Hepatocyte (in vitro differentiated cells): ENCODE measurements at regions not wholly inside any gene's neighbourhood (a gene's known extent, or its start where the extent isn't known, plus 50 kb on each side); places are given as distances from the start of the nearest gene placed in this dataset.

Experiments
- DNase-seq: peaks from one replicate; pipeline ENCODE4 v3.0.0-alpha.2; 2016; ENCODE audit warnings: low spot score
- H2AFZ ChIP-seq: fragments of 200-600 bp; sonication (generic); 2 replicates; pipeline ENCODE4 v1.6.0; 2016; ENCODE audit warnings: antibody characterized with exemption, mild to moderate bottlenecking
- H3K27ac ChIP-seq: fragments of 200-600 bp; sonication (generic); 2 replicates; pipeline ENCODE4 v1.5.1; 2016; ENCODE audit warnings: mild to moderate bottlenecking
- H3K27me3 ChIP-seq: fragments of 200-600 bp; sonication (generic); 2 replicates; pipeline ENCODE4 v1.6.1; 2016
- H3K36me3 ChIP-seq: fragments of 200-600 bp; sonication (generic); replicated peaks from 2 replicates; pipeline ENCODE4 v1.5.1; 2016; ENCODE audit warnings: low read depth; ENCODE audit not compliant: insufficient read depth
- H3K4me1 ChIP-seq: fragments of 200-600 bp; sonication (generic); 2 replicates; pipeline ENCODE4 v1.5.1; 2016; ENCODE audit warnings: mild to moderate bottlenecking, moderate library complexity; ENCODE audit not compliant: insufficient read depth
- H3K4me2 ChIP-seq: fragments of 200-600 bp; sonication (generic); 2 replicates; pipeline ENCODE4 v1.6.0; 2016
- H3K4me3 ChIP-seq: fragments of 200-600 bp; sonication (generic); 2 replicates; pipeline ENCODE4 v1.5.1; 2016; ENCODE audit warnings: mild to moderate bottlenecking
- H3K79me2 ChIP-seq: fragments of 200-600 bp; sonication (generic); 2 replicates; pipeline ENCODE4 v1.6.0; 2017; ENCODE audit warnings: mild to moderate bottlenecking
- H3K9me2 ChIP-seq: fragments of 200-600 bp; sonication (generic); replicated peaks from 2 replicates; pipeline ENCODE4 v1.6.0; 2017; ENCODE audit warnings: mild to moderate bottlenecking; ENCODE audit not compliant: insufficient read depth
- H3K9me3 ChIP-seq: fragments of 200-600 bp; sonication (generic); 2 replicates; pipeline ENCODE4 v1.5.1; 2016; ENCODE audit warnings: low read depth, mild to moderate bottlenecking
- H4K20me1 ChIP-seq: fragments of 200-600 bp; sonication (generic); 2 replicates; pipeline ENCODE4 v1.6.0; 2016; ENCODE audit warnings: mild to moderate bottlenecking; ENCODE audit not compliant: insufficient read depth, poor library complexity, severe bottlenecking
- EZH2 ChIP-seq: fragments of 200-600 bp; sonication (generic); IDR thresholded peaks from 2 replicates; pipeline ENCODE4 v1.6.1; 2016; ENCODE audit warnings: antibody characterized with exemption, mild to moderate bottlenecking, borderline replicate concordance
- EZH2phosphoT487 ChIP-seq: fragments of 200-600 bp; sonication (generic); IDR thresholded peaks from one replicate; pipeline ENCODE4 v1.6.1; 2018; ENCODE audit warnings: antibody characterized with exemption, mild to moderate bottlenecking, low read depth, moderate library complexity; ENCODE audit not compliant: unreplicated experiment, severe bottlenecking
- whole genome bisulfite sequencing: methylation state at CpG from one replicate; pipeline ENCODE4 v1.1.6; 2016; ENCODE audit warnings: low lambda C conversion rate; ENCODE audit errors: missing lambda C conversion rate; 5-methylcytosine and 5-hydroxymethylcytosine counted together
- TF ChIP-seq, protein P1 (sequence below): fragments of 200-600 bp; sonication (generic); IDR thresholded peaks from 2 replicates; pipeline ENCODE4 v1.5.1; 2016; ENCODE audit warnings: antibody characterized with exemption, mild to moderate bottlenecking; ENCODE audit not compliant: poor library complexity

DNA sequence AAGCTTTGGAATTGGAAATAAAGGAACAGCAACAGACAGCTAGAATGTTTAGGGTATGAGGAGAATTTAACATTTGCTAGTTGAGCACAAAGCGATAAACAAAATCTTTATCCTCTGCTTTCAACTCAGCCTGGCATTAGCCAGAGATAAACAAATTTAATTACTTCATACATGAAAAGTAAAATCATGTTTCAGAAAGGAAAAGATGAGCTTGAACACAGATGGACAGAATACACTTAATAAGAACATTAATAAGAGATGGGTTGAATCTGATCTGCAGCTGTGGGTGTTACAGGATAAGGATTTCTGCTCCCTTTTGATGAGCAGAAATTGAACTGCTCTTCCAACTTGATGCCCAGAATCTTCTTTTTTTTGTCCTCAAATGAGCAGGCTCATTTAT, 275.2 kb downstream of the CSNK1G3 start:
- Histone ChIP-seq H3K79me2 (no peaks in the 10 kb centered on the region), H3K4me3 (no peak overlapping the region), H3K27me3 (no peaks in the 10 kb centered on the region), H3K9me2 (no peaks in the 10 kb centered on the region), H3K4me1 (peaks cover 20% of the 10 kb centered on the region), H4K20me1 (no peaks in the 10 kb centered on the region), H3K9me3 (no peaks in the 10 kb centered on the region), H3K27ac (no peak overlapping the region), H3K4me2 (no peak overlapping the region), H2AFZ (no peak overlapping the region), H3K36me3 (no peaks in the 10 kb centered on the region)
- TF ChIP-seq, protein P1, sequence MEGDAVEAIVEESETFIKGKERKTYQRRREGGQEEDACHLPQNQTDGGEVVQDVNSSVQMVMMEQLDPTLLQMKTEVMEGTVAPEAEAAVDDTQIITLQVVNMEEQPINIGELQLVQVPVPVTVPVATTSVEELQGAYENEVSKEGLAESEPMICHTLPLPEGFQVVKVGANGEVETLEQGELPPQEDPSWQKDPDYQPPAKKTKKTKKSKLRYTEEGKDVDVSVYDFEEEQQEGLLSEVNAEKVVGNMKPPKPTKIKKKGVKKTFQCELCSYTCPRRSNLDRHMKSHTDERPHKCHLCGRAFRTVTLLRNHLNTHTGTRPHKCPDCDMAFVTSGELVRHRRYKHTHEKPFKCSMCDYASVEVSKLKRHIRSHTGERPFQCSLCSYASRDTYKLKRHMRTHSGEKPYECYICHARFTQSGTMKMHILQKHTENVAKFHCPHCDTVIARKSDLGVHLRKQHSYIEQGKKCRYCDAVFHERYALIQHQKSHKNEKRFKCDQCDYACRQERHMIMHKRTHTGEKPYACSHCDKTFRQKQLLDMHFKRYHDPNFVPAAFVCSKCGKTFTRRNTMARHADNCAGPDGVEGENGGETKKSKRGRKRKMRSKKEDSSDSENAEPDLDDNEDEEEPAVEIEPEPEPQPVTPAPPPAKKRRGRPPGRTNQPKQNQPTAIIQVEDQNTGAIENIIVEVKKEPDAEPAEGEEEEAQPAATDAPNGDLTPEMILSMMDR, result no peak
- TF ChIP-seq EZH2 (no peak), EZH2phosphoT487 (no peak)
- 39% methylated on average over 1 of the region's 1 CpG for WGBS
- DNase-seq, result no peak

- H3K4me2 ChIP-seq, result peak overlapping the region; percentile 60
- no peaks in the 10 kb centered on the region for H4K20me1 ChIP-seq
- H3K36me3 ChIP-seq, result no peaks in the 10 kb centered on the region
- no peaks in the 10 kb centered on the region for H3K9me3 ChIP-seq
- no peaks in the 10 kb centered on the region for H3K27me3 ChIP-seq
- DNase-seq, result no peak
- no peak overlapping the region for H2AFZ ChIP-seq
- TF ChIP-seq, protein P1, result no peak
- TF ChIP-seq EZH2 (no peak), EZH2phosphoT487 (no peak)
- 75% methylated on average over 5 of the region's 5 CpGs for WGBS
- H3K9me2 ChIP-seq, result no peaks in the 10 kb centered on the region
- H3K27ac ChIP-seq, result no peak overlapping the region
- peaks cover 20% of the 10 kb centered on the region for H3K4me1 ChIP-seq
- H3K79me2 ChIP-seq, result no peaks in the 10 kb centered on the region
- H3K4me3 ChIP-seq, result no peak overlapping the region
These were observed 274.4 kb downstream of the CSNK1G3 start for GRCh38 chr5:123786411-123786810.

DNA sequence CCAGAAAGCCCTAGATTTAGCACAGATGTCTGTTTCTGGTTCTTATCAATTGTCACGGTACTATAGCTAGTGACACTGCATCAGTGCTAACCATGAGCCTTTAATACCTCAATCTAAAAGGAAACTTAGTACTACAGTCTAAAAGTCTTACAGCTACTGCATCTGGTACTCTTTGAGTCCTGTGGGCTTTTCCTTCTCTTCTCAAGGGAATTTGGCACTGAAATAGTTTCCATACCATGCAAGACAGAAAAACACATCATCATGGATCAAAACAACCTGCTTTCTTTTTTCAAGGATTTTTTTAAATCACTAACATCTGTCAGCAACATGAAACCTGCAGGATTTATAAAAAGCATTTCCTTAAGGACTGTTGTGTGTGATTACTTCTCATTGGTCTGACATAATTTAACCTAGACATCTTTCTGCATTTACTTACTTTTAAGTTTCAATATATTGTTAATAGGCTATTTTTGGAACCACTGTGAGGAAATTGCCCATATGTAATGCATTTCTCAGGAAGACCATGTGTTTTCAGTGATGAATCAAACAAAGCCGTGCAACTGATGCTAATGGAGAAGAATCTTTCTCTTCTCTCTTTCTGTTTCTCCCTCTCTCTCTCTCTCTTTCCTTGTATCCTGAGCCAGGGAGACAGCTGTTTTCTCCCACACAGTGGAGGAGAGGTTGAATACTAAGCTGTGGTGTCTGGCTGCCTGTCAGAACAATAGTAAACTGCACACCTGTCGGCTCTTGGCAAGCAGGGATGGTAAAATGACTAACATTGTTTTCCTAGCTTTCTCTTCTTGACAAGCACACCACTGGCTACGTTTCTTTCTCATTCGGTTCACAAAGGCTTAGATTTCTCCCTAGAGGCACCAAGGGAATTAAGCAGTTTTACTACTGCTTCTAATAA, 273.4 kb downstream of the CSNK1G3 start:
- H3K27ac ChIP-seq, result peak overlapping the region; percentile 3
- no peak overlapping the region for H2AFZ ChIP-seq
- H4K20me1 ChIP-seq, result no peaks in the 10 kb centered on the region
- peak; percentile 38 for DNase-seq
- H3K27me3 ChIP-seq, result no peaks in the 10 kb centered on the region
- no peaks in the 10 kb centered on the region for H3K9me3 ChIP-seq
- H3K4me1 ChIP-seq, result peaks cover 20% of the 10 kb centered on the region
- no peak overlapping the region for H3K4me3 ChIP-seq
- H3K36me3 ChIP-seq, result no peaks in the 10 kb centered on the region
- 17% methylated on average over 5 of the region's 5 CpGs for WGBS
- TF ChIP-seq EZH2phosphoT487 (peak; percentile 23), EZH2 (no peak)
- no peaks in the 10 kb centered on the region for H3K79me2 ChIP-seq
- H3K9me2 ChIP-seq, result no peaks in the 10 kb centered on the region
- peak overlapping the region; percentile 60 for H3K4me2 ChIP-seq

DNA sequence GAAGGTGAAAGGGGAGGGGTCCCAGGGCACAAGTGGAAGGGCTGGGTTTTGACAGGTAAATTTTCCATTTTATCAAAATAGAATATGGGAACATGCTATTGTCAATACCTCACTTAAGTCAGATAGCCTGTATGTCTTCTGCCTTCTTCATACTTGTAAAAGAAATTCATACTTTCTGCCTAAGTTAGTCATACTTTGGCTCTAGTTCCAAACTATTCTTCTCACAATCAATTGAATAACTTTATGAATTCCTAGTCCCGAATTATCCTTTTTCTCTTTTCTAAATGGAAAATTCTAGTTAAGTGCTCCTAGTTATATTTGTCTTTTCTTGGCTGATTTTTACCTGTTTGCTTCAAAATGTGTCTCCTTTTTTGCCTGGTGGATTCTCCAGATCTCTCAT, 271.4 kb downstream of the CSNK1G3 start:
- H4K20me1 ChIP-seq, result no peaks in the 10 kb centered on the region
- peaks cover 20% of the 10 kb centered on the region for H3K4me1 ChIP-seq
- no peak overlapping the region for H3K4me3 ChIP-seq
- H3K27me3 ChIP-seq, result no peaks in the 10 kb centered on the region
- no peak overlapping the region for H2AFZ ChIP-seq
- no peaks in the 10 kb centered on the region for H3K9me3 ChIP-seq
- TF ChIP-seq EZH2phosphoT487 (no peak), EZH2 (no peak)
- TF ChIP-seq, protein P1, result no peak
- H3K79me2 ChIP-seq, result no peaks in the 10 kb centered on the region
- WGBS, result 97% methylated on average over 1 of the region's 1 CpG
- no peak for DNase-seq
- H3K36me3 ChIP-seq, result no peaks in the 10 kb centered on the region
- no peak overlapping the region for H3K4me2 ChIP-seq
- no peak overlapping the region for H3K27ac ChIP-seq
- no peaks in the 10 kb centered on the region for H3K9me2 ChIP-seq
